Esophagus muscularis mucosa (tissue), 4 donors: ENCODE measurements at regions not wholly inside any gene's neighbourhood (a gene's known extent, or its start where the extent isn't known, plus 50 kb on each side); places are given as distances from the start of the nearest gene placed in this dataset.
"Not testable (repeated sequence)": the region's sequence is repeated elsewhere in the genome, so short reads cannot be mapped to it uniquely, and the experiment has no call there.

Experiments
- DNase-seq: peaks from one replicate; pipeline ENCODE4 v3.0.0-alpha.2; 2017; ENCODE audit errors: extremely low spot score
- H3K27ac ChIP-seq, 4 donors: fragments of 200-600 bp; sonication (generic); replicated peaks in 1 of 4; 1 replicate in 3 of 4; 2 replicates in 1 of 4; pipeline ENCODE4 v1.5.1; 2016 to 2019; ENCODE audit warnings: mild to moderate bottlenecking in 1 of 4
- H3K27me3 ChIP-seq, 4 donors: fragments of 200-600 bp; sonication (generic); one replicate each; pipeline versions ENCODE4 v1.5.1 to v1.6.0; 2016 to 2019
- H3K36me3 ChIP-seq, 4 donors: fragments of 200-600 bp; sonication (generic); one replicate each; pipeline ENCODE4 v1.5.1; 2016 to 2019
- H3K4me1 ChIP-seq, 4 donors: fragments of 200-600 bp; sonication (generic); one replicate each; pipeline ENCODE4 v1.5.1; 2016 to 2019
- H3K4me3 ChIP-seq, 4 donors: fragments of 200-600 bp; sonication (generic); 1 replicate in 2 of 4; 2 replicates in 2 of 4; pipeline ENCODE4 v1.5.1; 2016 to 2019; ENCODE audit warnings: mild to moderate bottlenecking in 4 of 4, moderate library complexity in 1 of 4
- H3K9me3 ChIP-seq, 4 donors: fragments of 200-600 bp; sonication (generic); 1 replicate in 3 of 4; 2 replicates in 1 of 4; pipeline ENCODE4 v1.5.1; 2016 to 2019
- EP300 ChIP-seq: sonication (generic); formaldehyde crosslinking; IDR thresholded peaks from one replicate; pipeline ENCODE4 v1.6.1; 2017; ENCODE audit warnings: antibody characterized with exemption
- POLR2A ChIP-seq: fragments of 450-650 bp; IDR thresholded peaks from one replicate; pipeline ENCODE4 v1.6.1; 2017; ENCODE audit warnings: antibody characterized with exemption, moderate library complexity, mild to moderate bottlenecking, low read depth
- POLR2AphosphoS5 ChIP-seq, 2 donors: sonication (generic); formaldehyde crosslinking; IDR thresholded peaks; one replicate each; pipeline ENCODE4 v1.6.1; 2017; ENCODE audit warnings: antibody characterized with exemption in 2 of 2
- WGBS: methylation state at CpG from one replicate; pipeline ENCODE4 v1.1.5; 2018; 5-methylcytosine and 5-hydroxymethylcytosine counted together
- intact Hi-C: fragments of 100-400 bp; cut with DNase I; formaldehyde crosslinking; loops from one replicate; pipeline ENCODE4 v1.15.1; 2023
- TF ChIP-seq, protein P1 (sequence below), 3 experiments: fragments of 200-600 bp in 2 of 3; fragments of 450-650 bp in 1 of 3; sonication (generic) in 2 of 3; IDR thresholded peaks; one replicate each; pipeline ENCODE4 v1.5.1; 2017 to 2019; ENCODE audit warnings: antibody characterized with exemption in 3 of 3, mild to moderate bottlenecking in 2 of 3, moderate library complexity in 1 of 3

DNA sequence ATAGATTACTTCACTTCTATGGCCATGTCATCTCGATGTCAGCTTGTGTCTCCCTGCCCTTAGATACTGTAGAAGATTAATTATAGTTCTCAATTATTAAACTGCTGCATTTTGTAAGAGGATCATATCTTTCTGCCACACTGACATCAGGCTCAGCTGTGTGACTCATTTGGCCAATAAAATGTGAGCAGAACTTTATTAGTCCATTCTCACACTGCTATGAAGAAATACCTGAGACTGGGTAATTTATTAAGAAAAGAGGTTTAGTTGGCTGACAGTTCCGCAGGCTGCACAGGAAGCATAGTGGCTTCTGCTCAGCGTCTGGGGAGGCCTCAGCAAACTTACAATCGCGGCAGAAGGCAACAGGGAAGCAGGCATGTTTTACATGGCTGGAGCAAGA lies 290.4 kb downstream of the RAD51AP2 start:
- Histone ChIP-seq H3K9me3 (no peaks in the 10 kb centered on the region), H3K4me3 (no peak overlapping the region), H3K27ac (no peak overlapping the region), H3K27me3 (no peaks in the 10 kb centered on the region), H3K36me3 (no peaks in the 10 kb centered on the region), H3K4me1 (no peaks in the 10 kb centered on the region)
- no peak for DNase-seq
- no peak for TF ChIP-seq EP300
- intact Hi-C loops: no loop called here
- 78% methylated on average over 5 of the region's 5 CpGs for WGBS

DNA sequence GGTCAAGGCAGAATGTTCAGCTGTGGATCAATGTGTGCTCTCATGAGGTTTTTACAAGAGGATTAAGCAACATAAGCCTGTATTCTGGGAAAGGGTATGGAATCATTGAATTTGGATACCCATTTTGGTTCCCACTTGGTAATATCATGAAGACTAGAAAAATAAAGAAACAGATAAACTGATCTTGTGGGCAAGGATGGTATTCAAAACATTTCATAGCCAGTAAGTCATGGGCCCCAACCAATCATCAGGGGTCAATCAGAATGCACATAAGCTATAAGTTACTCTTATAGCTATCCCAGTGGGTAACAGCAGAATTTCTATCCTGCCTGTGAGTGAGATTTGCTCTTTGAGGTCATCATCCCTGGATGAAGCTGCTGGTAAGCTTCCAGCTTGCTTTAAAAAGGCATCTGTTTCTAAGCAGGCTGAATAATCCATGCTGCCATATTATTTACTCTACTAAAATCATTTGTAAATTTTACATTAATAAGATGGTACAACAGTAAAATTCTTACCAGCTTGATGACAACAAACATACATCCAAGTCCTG lies 291.2 kb downstream of the RAD51AP2 start:
- no peak for DNase-seq
- intact Hi-C loops: no loop called here
- no peak overlapping the region for H3K4me3 ChIP-seq
- no peak overlapping the region for H3K27ac ChIP-seq
- TF ChIP-seq POLR2AphosphoS5 (IDR thresholded peaks at IDR 0.05) (no peak), POLR2A (no peak), EP300 (no peak)
- TF ChIP-seq, protein P1, sequence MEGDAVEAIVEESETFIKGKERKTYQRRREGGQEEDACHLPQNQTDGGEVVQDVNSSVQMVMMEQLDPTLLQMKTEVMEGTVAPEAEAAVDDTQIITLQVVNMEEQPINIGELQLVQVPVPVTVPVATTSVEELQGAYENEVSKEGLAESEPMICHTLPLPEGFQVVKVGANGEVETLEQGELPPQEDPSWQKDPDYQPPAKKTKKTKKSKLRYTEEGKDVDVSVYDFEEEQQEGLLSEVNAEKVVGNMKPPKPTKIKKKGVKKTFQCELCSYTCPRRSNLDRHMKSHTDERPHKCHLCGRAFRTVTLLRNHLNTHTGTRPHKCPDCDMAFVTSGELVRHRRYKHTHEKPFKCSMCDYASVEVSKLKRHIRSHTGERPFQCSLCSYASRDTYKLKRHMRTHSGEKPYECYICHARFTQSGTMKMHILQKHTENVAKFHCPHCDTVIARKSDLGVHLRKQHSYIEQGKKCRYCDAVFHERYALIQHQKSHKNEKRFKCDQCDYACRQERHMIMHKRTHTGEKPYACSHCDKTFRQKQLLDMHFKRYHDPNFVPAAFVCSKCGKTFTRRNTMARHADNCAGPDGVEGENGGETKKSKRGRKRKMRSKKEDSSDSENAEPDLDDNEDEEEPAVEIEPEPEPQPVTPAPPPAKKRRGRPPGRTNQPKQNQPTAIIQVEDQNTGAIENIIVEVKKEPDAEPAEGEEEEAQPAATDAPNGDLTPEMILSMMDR (IDR thresholded peaks at IDR 0.05): no peak
- H3K36me3 ChIP-seq: no peaks in the 10 kb centered on the region
- no peaks in the 10 kb centered on the region for H3K9me3 ChIP-seq
- no peaks in the 10 kb centered on the region for H3K4me1 ChIP-seq
- H3K27me3 ChIP-seq: no peaks in the 10 kb centered on the region

DNA sequence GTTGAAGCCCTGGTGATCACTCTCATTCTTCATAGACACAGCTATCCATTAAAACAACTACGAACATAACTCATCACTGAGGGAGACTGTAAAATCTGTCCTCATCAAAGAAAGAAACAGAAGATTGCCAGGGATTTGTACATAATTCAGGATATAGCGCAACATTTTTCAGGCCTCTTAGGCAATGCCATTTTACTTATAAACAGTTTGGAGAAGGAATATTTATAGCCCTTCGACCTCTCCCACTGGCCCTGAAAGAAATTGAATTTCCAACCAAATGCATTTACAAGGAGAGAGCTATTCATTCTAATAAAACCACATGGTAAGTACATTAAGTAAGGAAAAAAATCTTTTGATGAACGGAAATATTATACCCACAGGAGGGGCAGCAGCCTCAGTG lies 295.0 kb downstream of the RAD51AP2 start:
- Histone ChIP-seq H3K27ac (no peak overlapping the region), H3K27me3 (no peaks in the 10 kb centered on the region), H3K4me1 (no peaks in the 10 kb centered on the region), H3K9me3 (no peaks in the 10 kb centered on the region), H3K4me3 (no peak overlapping the region), H3K36me3 (no peaks in the 10 kb centered on the region)
- TF ChIP-seq POLR2A: no peak
- TF ChIP-seq POLR2AphosphoS5 (IDR thresholded peaks at IDR 0.05): no peak
- TF ChIP-seq, protein P1 (IDR thresholded peaks at IDR 0.05): no peak
- no peak for TF ChIP-seq EP300
- intact Hi-C loops: no loop called here
- DNase-seq: no peak
- WGBS: 67% methylated on average over 4 of the region's 4 CpGs

DNA sequence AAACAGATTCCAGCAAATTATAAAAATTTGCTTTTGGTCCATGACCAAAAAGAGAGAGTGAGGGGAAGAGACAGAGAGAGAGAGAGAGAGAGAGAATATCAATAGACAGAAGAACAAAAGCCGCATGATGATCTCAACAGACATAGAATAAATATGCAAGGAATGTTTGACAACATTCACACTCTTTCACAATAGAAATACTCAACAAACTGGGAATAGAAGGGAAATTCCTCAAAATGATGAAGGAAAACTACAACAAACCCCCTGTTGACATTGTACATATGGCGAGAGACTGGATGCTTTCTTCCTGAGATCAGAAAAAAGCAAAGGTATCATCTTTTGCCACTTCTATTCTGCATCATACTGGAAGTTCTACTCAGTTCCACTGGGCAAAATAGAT lies 309.7 kb downstream of the RAD51AP2 start:
- H3K4me3 ChIP-seq: no peak overlapping the region
- no peaks in the 10 kb centered on the region for H3K9me3 ChIP-seq
- TF ChIP-seq, protein P1 (IDR thresholded peaks at IDR 0.05): no peak
- no peak for TF ChIP-seq POLR2AphosphoS5 (IDR thresholded peaks at IDR 0.05)
- no peak for TF ChIP-seq EP300
- no peak for TF ChIP-seq POLR2A
- WGBS: 77% methylated on average over 2 of the region's 2 CpGs
- H3K27ac ChIP-seq: no peak overlapping the region
- intact Hi-C loops: no loop called here
- no peaks in the 10 kb centered on the region for H3K36me3 ChIP-seq
- no peaks in the 10 kb centered on the region for H3K27me3 ChIP-seq
- H3K4me1 ChIP-seq: no peaks in the 10 kb centered on the region
- DNase-seq: no peak

DNA sequence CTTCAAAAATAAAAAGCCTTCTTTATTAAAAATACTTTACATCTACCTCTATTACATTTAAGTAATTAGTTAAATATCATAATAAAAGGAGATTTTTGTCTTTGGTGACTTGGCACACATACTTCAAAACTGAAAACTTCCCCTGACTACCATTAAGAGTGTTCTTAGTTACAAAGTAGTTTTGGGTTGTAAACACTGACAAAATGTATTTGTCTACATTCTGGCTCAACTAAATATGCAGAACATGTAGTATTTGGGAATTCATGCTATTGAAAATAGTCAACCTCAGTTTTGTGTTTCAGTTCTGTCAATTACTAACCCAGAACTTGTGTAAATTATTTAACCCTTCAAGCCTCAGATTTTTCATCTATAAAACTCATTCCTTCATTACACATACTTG lies 311.5 kb downstream of the RAD51AP2 start:
- Histone ChIP-seq H3K4me1 (no peaks in the 10 kb centered on the region), H3K27me3 (no peaks in the 10 kb centered on the region), H3K36me3 (no peaks in the 10 kb centered on the region), H3K9me3 (no peaks in the 10 kb centered on the region), H3K4me3 (no peak overlapping the region), H3K27ac (no peak overlapping the region)
- DNase-seq: no peak
- TF ChIP-seq POLR2AphosphoS5 (IDR thresholded peaks at IDR 0.05) (no peak), POLR2A (no peak), EP300 (no peak)
- TF ChIP-seq, protein P1 (IDR thresholded peaks at IDR 0.05): no peak
- intact Hi-C loops: no loop called here

DNA sequence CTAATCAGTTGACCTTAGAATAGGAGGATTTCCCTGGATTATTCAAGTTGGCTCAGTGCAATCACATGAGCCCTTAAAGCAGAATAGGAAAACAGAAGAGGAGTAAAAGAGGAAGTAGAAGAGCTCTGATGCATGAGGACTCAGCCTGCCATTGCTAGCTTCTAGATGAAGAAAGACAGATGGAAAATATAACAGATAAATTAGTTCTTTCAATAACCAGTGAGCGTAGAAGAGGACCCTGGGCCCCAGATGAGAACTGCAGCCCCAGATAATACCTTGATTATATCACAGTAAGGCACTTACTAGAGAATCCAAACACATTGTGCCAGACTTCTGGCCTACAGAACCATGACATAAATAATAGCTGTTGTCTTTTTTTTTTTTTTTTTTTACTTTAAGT lies 314.0 kb downstream of the RAD51AP2 start:
- intact Hi-C loops, H3K27ac ChIP-seq, H3K9me3 ChIP-seq, H3K36me3 ChIP-seq, H3K4me3 ChIP-seq, H3K27me3 ChIP-seq, H3K4me1 ChIP-seq, DNase-seq: not testable (repeated sequence)
- 93% methylated on average over 1 of the region's 1 CpG for WGBS

DNA sequence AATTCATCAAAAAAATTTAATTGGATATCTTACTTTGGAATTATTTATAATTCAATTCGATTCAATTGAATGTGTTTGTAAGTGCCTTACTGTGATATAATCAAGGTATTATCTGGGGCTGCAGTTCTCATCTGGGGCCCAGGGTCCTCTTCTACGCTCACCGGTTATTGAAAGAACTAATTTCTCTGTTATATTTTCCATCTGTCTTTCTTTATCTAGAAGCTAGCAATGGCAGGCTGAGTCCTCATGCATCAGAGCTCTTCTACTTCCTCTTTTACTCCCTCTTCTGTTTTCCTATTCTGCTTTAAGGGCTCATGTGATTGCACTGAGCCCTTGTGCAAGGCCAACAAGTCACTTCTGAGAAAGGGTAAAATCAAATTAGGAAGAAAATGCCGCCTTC lies 315.6 kb downstream of the RAD51AP2 start:
- intact Hi-C loops: not testable (repeated sequence)

More for the DNA sequence above, 315.6 kb downstream of the RAD51AP2 start:
- H3K4me1 ChIP-seq, H3K27me3 ChIP-seq, H3K4me3 ChIP-seq, H3K27ac ChIP-seq, H3K9me3 ChIP-seq, DNase-seq, H3K36me3 ChIP-seq: not testable (repeated sequence)
- WGBS: 84% methylated on average over 4 of the region's 4 CpGs
